A673 (cell line): ENCODE measurements at regions not wholly inside any gene's neighbourhood (a gene's known extent, or its start where the extent isn't known, plus 50 kb on each side); places are given as distances from the start of the nearest gene placed in this dataset.

Source experiments
- BruUV-seq: library from RNA; stranded (reverse); fragments of 400-500 nt; replicated peaks from 2 replicates; lab custom pipeline; 2021; lab: Mats Ljungman, UMichigan
- CTCF ChIA-PET: fragments of 300-600 bp; sonication (Branson Sonifier 250); formaldehyde crosslinking; loops from one replicate; lab custom pipeline; 2022; ENCODE audit warnings: antibody characterized with exemption; lab: Charles Lee
- POLR2A ChIA-PET: fragments of 300-600 bp; sonication (Branson Sonifier 250); formaldehyde crosslinking; loops from one replicate; lab custom pipeline; 2022; ENCODE audit warnings: antibody characterized with exemption; ENCODE audit not compliant: low non-redundant PET; lab: Charles Lee
- DNase-seq: peaks from one replicate; pipeline ENCODE4 v3.0.0-alpha.2; 2015; ENCODE audit warnings: low spot score
- H3K27ac ChIP-seq: fragments of 200-600 bp; sonication (generic); 2 replicates; pipeline ENCODE4 v1.5.1; 2016; ENCODE audit warnings: mixed run types, low read depth, mild to moderate bottlenecking, mixed read lengths, antibody characterized with exemption, low read length; ENCODE audit not compliant: poor library complexity, severe bottlenecking
- H3K27me3 ChIP-seq: fragments of 200-600 bp; sonication (generic); replicated peaks from 2 replicates; pipeline ENCODE4 v1.6.1; 2017; ENCODE audit warnings: mixed run types, low read depth, mild to moderate bottlenecking, mixed read lengths, antibody characterized with exemption, low read length; ENCODE audit not compliant: insufficient read depth, poor library complexity
- H3K36me3 ChIP-seq: fragments of 200-600 bp; sonication (generic); 2 replicates; pipeline ENCODE4 v1.6.1; 2016; ENCODE audit warnings: mixed run types, mild to moderate bottlenecking, mixed read lengths, antibody characterized with exemption, low read length; ENCODE audit not compliant: insufficient read depth, poor library complexity, severe bottlenecking
- H3K4me1 ChIP-seq: fragments of 200-600 bp; sonication (generic); 2 replicates; pipeline ENCODE4 v1.6.1; 2017; ENCODE audit warnings: mixed run types, mild to moderate bottlenecking, mixed read lengths, antibody characterized with exemption, low read length; ENCODE audit not compliant: insufficient read depth, poor library complexity, severe bottlenecking
- H3K4me3 ChIP-seq: fragments of 200-600 bp; sonication (generic); 2 replicates; pipeline ENCODE4 v1.5.1; 2016; ENCODE audit warnings: low read depth, mixed run types, mild to moderate bottlenecking, mixed read lengths, low read length; ENCODE audit not compliant: poor library complexity, severe bottlenecking
- H3K9me3 ChIP-seq: fragments of 200-600 bp; sonication (generic); 2 replicates; pipeline ENCODE4 v1.6.1; 2016; ENCODE audit warnings: mixed run types, low read depth, mild to moderate bottlenecking, mixed read lengths, antibody characterized with exemption, low read length; ENCODE audit not compliant: poor library complexity, severe bottlenecking
- CTCF ChIP-seq: fragments of 300-800, 200-600 bp; sonication (generic); conservative IDR thresholded peaks from 2 replicates; pipeline ENCODE4 v1.5.1; 2017; ENCODE audit warnings: low read depth, mild to moderate bottlenecking, antibody characterized with exemption, low read length, moderate library complexity, mixed read lengths
- EZH2 ChIP-seq: fragments of 200-600 bp; sonication (generic); IDR thresholded peaks from 2 replicates; pipeline ENCODE4 v1.6.1; 2017; ENCODE audit warnings: borderline replicate concordance, low read depth, mild to moderate bottlenecking, mixed read lengths, antibody characterized with exemption, low read length; ENCODE audit not compliant: poor library complexity, severe bottlenecking
- intact Hi-C: fragments of 100-400 bp; cut with micrococcal nuclease; formaldehyde crosslinking; loops from one replicate; pipeline ENCODE4 v1.10.0; 2022; ENCODE audit not compliant: unreplicated experiment

- no peak overlapping the region for H3K27ac ChIP-seq
- H3K9me3 ChIP-seq = no peaks in the 10 kb centered on the region
- ChIA-PET POLR2A (no interaction called here), CTCF (no interaction called here)
- H3K36me3 ChIP-seq = no peaks in the 10 kb centered on the region
- no TSS peak for BruUV-seq
- intact Hi-C loops = no loop called here
- H3K4me1 ChIP-seq = no peaks in the 10 kb centered on the region
- no peak for DNase-seq
- TF ChIP-seq CTCF = no peak
- TF ChIP-seq EZH2 = no peak
- peaks cover 10% of the 10 kb centered on the region for H3K27me3 ChIP-seq
- H3K4me3 ChIP-seq = no peak overlapping the region
Measured at GRCh38 chr1:47621977-47622376, 184.1 kb downstream of the FOXD2 start.

DNA sequence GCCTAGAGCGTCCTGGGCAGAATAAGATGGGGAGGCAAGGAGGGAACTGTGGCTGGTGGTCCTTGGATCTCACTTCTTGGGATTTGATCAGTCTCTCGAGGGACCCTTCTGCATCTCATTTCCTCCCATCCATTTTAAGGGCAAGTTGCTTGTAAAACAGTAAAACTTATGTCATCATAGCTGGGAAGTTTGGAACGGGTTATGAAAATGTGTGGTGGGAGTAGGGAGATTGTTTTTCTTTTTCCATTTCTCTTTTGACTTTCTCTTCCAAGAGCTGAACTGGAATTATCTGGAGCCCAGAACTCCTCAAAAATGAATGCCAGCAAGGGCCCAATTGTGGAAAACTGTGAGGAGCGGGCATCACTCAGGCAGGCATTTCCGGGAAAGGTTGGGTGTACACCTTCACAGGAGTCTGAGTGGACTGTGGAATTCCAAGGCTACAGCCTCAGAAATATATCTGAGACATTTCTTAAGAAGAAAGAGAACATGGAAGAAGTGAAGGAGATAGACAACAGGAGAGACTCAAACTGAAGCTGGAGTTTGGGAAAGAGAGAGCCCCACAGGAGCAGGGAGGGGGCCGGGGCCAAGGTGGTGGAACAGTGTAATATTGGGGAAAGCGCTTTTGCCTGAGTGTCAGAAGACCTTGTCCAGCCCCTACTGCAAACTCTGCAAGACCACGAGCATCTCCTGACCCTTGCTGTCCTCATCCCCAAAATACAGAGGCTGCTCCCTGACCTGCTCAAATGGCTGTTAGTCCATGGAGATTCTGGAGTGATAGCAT, 185.1 kb downstream of the FOXD2 start:
- no peak overlapping the region for H3K4me3 ChIP-seq
- DNase-seq = no peak
- H3K36me3 ChIP-seq = no peaks in the 10 kb centered on the region
- BruUV-seq = no TSS peak
- CTCF ChIA-PET = no interaction called here
- intact Hi-C loops = no loop called here
- TF ChIP-seq CTCF = no peak
- TF ChIP-seq EZH2 = no peak
- no peak overlapping the region for H3K27ac ChIP-seq
- POLR2A ChIA-PET = no interaction called here
- H3K9me3 ChIP-seq = no peaks in the 10 kb centered on the region
- no peaks in the 10 kb centered on the region for H3K4me1 ChIP-seq
- H3K27me3 ChIP-seq = peaks cover 10% of the 10 kb centered on the region

DNA sequence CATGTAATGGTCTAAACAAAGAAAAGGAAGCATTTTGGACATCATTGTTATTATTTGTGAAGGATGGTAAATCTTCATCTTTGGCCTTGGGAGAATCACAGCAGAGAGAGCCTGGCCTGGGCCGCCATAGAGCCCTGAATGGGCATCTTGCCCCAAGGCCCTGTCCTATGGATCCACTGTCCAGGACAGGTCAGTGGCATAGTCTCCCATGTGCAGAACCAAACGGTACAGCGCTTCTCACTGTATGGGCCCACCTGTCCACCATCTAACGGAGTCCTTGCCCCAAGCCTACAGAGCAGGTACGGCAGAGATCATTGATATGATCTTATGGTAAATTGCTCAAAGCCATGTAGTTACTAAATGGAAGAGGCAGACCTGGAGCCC, 185.7 kb downstream of the FOXD2 start:
- no TSS peak for BruUV-seq
- TF ChIP-seq EZH2 (no peak), CTCF (no peak)
- intact Hi-C loops = no loop called here
- Histone ChIP-seq H3K4me3 (no peak overlapping the region), H3K27me3 (peaks cover 10% of the 10 kb centered on the region), H3K4me1 (no peaks in the 10 kb centered on the region), H3K27ac (no peak overlapping the region), H3K36me3 (no peaks in the 10 kb centered on the region), H3K9me3 (no peaks in the 10 kb centered on the region)
- no peak for DNase-seq
- ChIA-PET POLR2A (no interaction called here), CTCF (no interaction called here)
